Stimulated activated CD4-positive, alpha-beta T cell treated with anti-CD3 and anti-CD28 coated beads, Interleukin-15, amount 100 ng/mL, for 24 hours (primary cell): ENCODE measurements at regions not wholly inside any gene's neighbourhood (a gene's known extent, or its start where the extent isn't known, plus 50 kb on each side); places are given as distances from the start of the nearest gene placed in this dataset.

ENCODE experiments used
- DNase-seq: peaks from one replicate; pipeline ENCODE4 v3.0.0-alpha.2; 2020

- no peak for DNase-seq
These were observed 106.0 kb upstream of the RPS23 start for GRCh38 chr5:82384034-82384750.

- no peak for DNase-seq
These were observed 103.4 kb upstream of the RPS23 start for GRCh38 chr5:82381591-82381990.

- DNase-seq = no peak
These were observed 98.2 kb upstream of the RPS23 start for GRCh38 chr5:82376307-82376706.

- no peak for DNase-seq
These were observed 97.5 kb upstream of the RPS23 start for GRCh38 chr5:82375488-82376244.

- DNase-seq = no peak
These were observed 96.5 kb upstream of the RPS23 start for GRCh38 chr5:82374637-82375036.

GRCh38 chr5:82367930-82368329 lies 89.8 kb upstream of the RPS23 start:
- no peak for DNase-seq

GRCh38 chr5:82365744-82366228 lies 87.6 kb upstream of the RPS23 start:
- DNase-seq = peak; percentile 69

- DNase-seq = no peak
These were observed 86.9 kb upstream of the RPS23 start for GRCh38 chr5:82365026-82365425.

- no peak for DNase-seq
These were observed 86.3 kb upstream of the RPS23 start for GRCh38 chr5:82364497-82364896.

- no peak for DNase-seq
These were observed 85.4 kb upstream of the RPS23 start for GRCh38 chr5:82363524-82363923.

GRCh38 chr5:82362636-82363035 lies 84.5 kb upstream of the RPS23 start:
- no peak for DNase-seq

- no peak for DNase-seq
These were observed 81.9 kb upstream of the RPS23 start for GRCh38 chr5:82360022-82360421.

- no peak for DNase-seq
These were observed 81.1 kb upstream of the RPS23 start for GRCh38 chr5:82359272-82359671.

GRCh38 chr5:82358457-82358856 lies 80.3 kb upstream of the RPS23 start:
- DNase-seq = no peak

GRCh38 chr5:82356808-82357671 lies 78.9 kb upstream of the RPS23 start:
- peak; percentile 83 for DNase-seq

- no peak for DNase-seq
These were observed 77.9 kb upstream of the RPS23 start for GRCh38 chr5:82356021-82356420.

- DNase-seq = no peak
These were observed 77.3 kb upstream of the RPS23 start for GRCh38 chr5:82355496-82355895.

GRCh38 chr5:82355053-82355452 lies 76.9 kb upstream of the RPS23 start:
- DNase-seq = no peak

- no peak for DNase-seq
These were observed 76.4 kb upstream of the RPS23 start for GRCh38 chr5:82354543-82354942.

- no peak for DNase-seq
These were observed 75.4 kb upstream of the RPS23 start for GRCh38 chr5:82353522-82353921.

- DNase-seq = no peak
These were observed 74.1 kb upstream of the RPS23 start for GRCh38 chr5:82352146-82352791.

- DNase-seq = no peak
These were observed 73.6 kb upstream of the RPS23 start for GRCh38 chr5:82351754-82352145.

GRCh38 chr5:82351297-82351696 lies 73.1 kb upstream of the RPS23 start:
- no peak for DNase-seq
